ENCODE measurements at regions not wholly inside any gene's neighbourhood (a gene's known extent, or its start where the extent isn't known, plus 50 kb on each side); places are given as distances from the start of the nearest gene placed in this dataset.

DNA sequence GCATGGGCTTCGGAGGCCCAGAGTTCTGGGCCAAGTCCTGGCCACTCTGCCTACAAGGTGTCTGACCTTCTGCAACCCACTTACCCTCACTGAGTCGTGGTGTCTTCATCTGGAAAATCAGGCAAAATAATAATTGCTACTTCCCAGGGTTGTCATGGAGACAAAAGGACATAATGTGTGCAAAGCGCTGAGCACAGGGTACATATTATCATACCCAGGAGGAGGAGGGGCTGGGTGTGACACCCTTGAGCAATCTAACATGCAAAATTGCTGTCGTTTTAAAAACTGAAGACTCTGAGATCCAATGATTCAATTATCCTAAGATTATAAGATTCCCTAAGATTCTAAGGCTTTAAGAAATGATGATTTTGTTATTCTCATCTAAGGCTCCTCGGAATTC, 459.5 kb downstream of the PTPRU start:
- no peak for TF ChIP-seq EZH2 (IDR thresholded peaks at IDR 0.05)
- TF ChIP-seq, protein P1, sequence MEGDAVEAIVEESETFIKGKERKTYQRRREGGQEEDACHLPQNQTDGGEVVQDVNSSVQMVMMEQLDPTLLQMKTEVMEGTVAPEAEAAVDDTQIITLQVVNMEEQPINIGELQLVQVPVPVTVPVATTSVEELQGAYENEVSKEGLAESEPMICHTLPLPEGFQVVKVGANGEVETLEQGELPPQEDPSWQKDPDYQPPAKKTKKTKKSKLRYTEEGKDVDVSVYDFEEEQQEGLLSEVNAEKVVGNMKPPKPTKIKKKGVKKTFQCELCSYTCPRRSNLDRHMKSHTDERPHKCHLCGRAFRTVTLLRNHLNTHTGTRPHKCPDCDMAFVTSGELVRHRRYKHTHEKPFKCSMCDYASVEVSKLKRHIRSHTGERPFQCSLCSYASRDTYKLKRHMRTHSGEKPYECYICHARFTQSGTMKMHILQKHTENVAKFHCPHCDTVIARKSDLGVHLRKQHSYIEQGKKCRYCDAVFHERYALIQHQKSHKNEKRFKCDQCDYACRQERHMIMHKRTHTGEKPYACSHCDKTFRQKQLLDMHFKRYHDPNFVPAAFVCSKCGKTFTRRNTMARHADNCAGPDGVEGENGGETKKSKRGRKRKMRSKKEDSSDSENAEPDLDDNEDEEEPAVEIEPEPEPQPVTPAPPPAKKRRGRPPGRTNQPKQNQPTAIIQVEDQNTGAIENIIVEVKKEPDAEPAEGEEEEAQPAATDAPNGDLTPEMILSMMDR (IDR thresholded peaks at IDR 0.05) = no peak
- TF ChIP-seq EZH2phosphoT487 (IDR thresholded peaks at IDR 0.05) = no peak

Data from neural progenitor cell (in vitro differentiated cells).